DMS53 (cell line): ENCODE measurements at regions not wholly inside any gene's neighbourhood (a gene's known extent, or its start where the extent isn't known, plus 50 kb on each side); places are given as distances from the start of the nearest gene placed in this dataset.

Source experiments
- DNase-seq: peaks from one replicate; lab custom pipeline; 2025; lab: John Stamatoyannopoulos, UW

- DNase-seq, result no peak
Measured at GRCh38 chr16:49078571-49078970, 203.1 kb downstream of the CBLN1 start.

- no peak for DNase-seq
Measured at GRCh38 chr16:49078104-49078503, 203.5 kb downstream of the CBLN1 start.

GRCh38 chr16:49075709-49076108 is 205.9 kb downstream of the CBLN1 start:
- DNase-seq, result no peak

GRCh38 chr16:49068224-49068623 is 213.4 kb downstream of the CBLN1 start:
- DNase-seq, result no peak

GRCh38 chr16:49067776-49068175 is 213.9 kb downstream of the CBLN1 start:
- DNase-seq, result no peak

GRCh38 chr16:49061137-49061714 is 220.4 kb downstream of the CBLN1 start:
- DNase-seq, result no peak

GRCh38 chr16:49060728-49061127 is 220.9 kb downstream of the CBLN1 start:
- no peak for DNase-seq

GRCh38 chr16:49058382-49058781 is 223.3 kb downstream of the CBLN1 start:
- DNase-seq, result no peak

GRCh38 chr16:49057936-49058335 is 223.7 kb downstream of the CBLN1 start:
- DNase-seq, result no peak

GRCh38 chr16:49057391-49057790 is 224.2 kb downstream of the CBLN1 start:
- no peak for DNase-seq

GRCh38 chr16:49056546-49056945 is 225.1 kb downstream of the CBLN1 start:
- DNase-seq, result no peak

- no peak for DNase-seq
Measured at GRCh38 chr16:49055824-49056545, 225.7 kb downstream of the CBLN1 start.

GRCh38 chr16:49055291-49055690 is 226.3 kb downstream of the CBLN1 start:
- DNase-seq, result no peak

GRCh38 chr16:49054606-49055005 is 227.0 kb downstream of the CBLN1 start:
- DNase-seq, result no peak

GRCh38 chr16:49052846-49053245 is 228.8 kb downstream of the CBLN1 start:
- DNase-seq, result no peak

GRCh38 chr16:49051576-49051975 is 230.1 kb downstream of the CBLN1 start:
- no peak for DNase-seq

- no peak for DNase-seq
Measured at GRCh38 chr16:49050607-49051006, 231.0 kb downstream of the CBLN1 start.

- DNase-seq, result no peak
Measured at GRCh38 chr16:49049644-49050043, 232.0 kb downstream of the CBLN1 start.

GRCh38 chr16:49049191-49049590 is 232.4 kb downstream of the CBLN1 start:
- no peak for DNase-seq

- peak; percentile 8 for DNase-seq
Measured at GRCh38 chr16:49048557-49048956, 233.1 kb downstream of the CBLN1 start.

GRCh38 chr16:49036126-49036525 is 245.5 kb downstream of the CBLN1 start:
- DNase-seq, result no peak

GRCh38 chr16:49027420-49027819 is 254.2 kb downstream of the CBLN1 start:
- DNase-seq, result no peak

- no peak for DNase-seq
Measured at GRCh38 chr16:49026566-49027181, 255.0 kb downstream of the CBLN1 start.

- no peak for DNase-seq
Measured at GRCh38 chr16:49024896-49025295, 256.7 kb downstream of the CBLN1 start.
